Coronary artery (tissue), 2 donors: ENCODE measurements at regions not wholly inside any gene's neighbourhood (a gene's known extent, or its start where the extent isn't known, plus 50 kb on each side); places are given as distances from the start of the nearest gene placed in this dataset.

Source experiments
- DNase-seq: peaks from one replicate; pipeline ENCODE4 v3.0.0-alpha.2; 2017; ENCODE audit warnings: low spot score
- H3K27ac ChIP-seq, 2 donors: fragments of 200-600 bp; sonication (generic); one replicate each; pipeline ENCODE4 v1.5.1; 2016 to 2019
- H3K4me3 ChIP-seq: fragments of 200-600 bp; sonication (generic); 2 replicates; pipeline ENCODE4 v1.5.1; 2016; ENCODE audit warnings: mild to moderate bottlenecking, moderate library complexity
- CTCF ChIP-seq: fragments of 200-600 bp; sonication (generic); IDR thresholded peaks from one replicate; pipeline ENCODE4 v1.5.1; 2019; ENCODE audit warnings: antibody characterized with exemption

GRCh38 chr6:115310156-115310555 is 750.5 kb downstream of the FRK start:
- Histone ChIP-seq H3K27ac (no peak overlapping the region), H3K4me3 (no peak overlapping the region)
- no peak for DNase-seq
- TF ChIP-seq CTCF = no peak

- no peak overlapping the region for H3K27ac ChIP-seq
- no peak for DNase-seq
- TF ChIP-seq CTCF = no peak
- no peak overlapping the region for H3K4me3 ChIP-seq
Observed at GRCh38 chr6:115302731-115303130, 758.0 kb downstream of the FRK start.

GRCh38 chr6:115287467-115287866 is 773.2 kb downstream of the FRK start:
- Histone ChIP-seq H3K4me3 (no peak overlapping the region), H3K27ac (no peak overlapping the region)
- TF ChIP-seq CTCF = no peak
- DNase-seq = no peak

GRCh38 chr6:115276881-115277565 is 783.7 kb downstream of the FRK start:
- TF ChIP-seq CTCF = no peak
- no peak for DNase-seq
- H3K27ac ChIP-seq = no peak overlapping the region
- no peak overlapping the region for H3K4me3 ChIP-seq

GRCh38 chr6:115272311-115272710 is 788.4 kb downstream of the FRK start:
- Histone ChIP-seq H3K27ac (no peak overlapping the region), H3K4me3 (no peak overlapping the region)
- DNase-seq = no peak
- no peak for TF ChIP-seq CTCF

GRCh38 chr6:115271434-115271833 is 789.3 kb downstream of the FRK start:
- no peak for DNase-seq
- TF ChIP-seq CTCF = no peak
- Histone ChIP-seq H3K4me3 (no peak overlapping the region), H3K27ac (no peak overlapping the region)

- no peak overlapping the region for H3K27ac ChIP-seq
- DNase-seq = no peak
- TF ChIP-seq CTCF = no peak
- H3K4me3 ChIP-seq = no peak overlapping the region
Observed at GRCh38 chr6:115270953-115271352, 789.7 kb downstream of the FRK start.
